ENCODE measurements at regions not wholly inside any gene's neighbourhood (a gene's known extent, or its start where the extent isn't known, plus 50 kb on each side); places are given as distances from the start of the nearest gene placed in this dataset.

- Mint-ChIP-seq H3K4me3 (no peak overlapping the region), H3K27ac (ENCODE audit: unreplicated experiment) (no peak overlapping the region), H3K9me3 (peaks cover 5% of the 10 kb centered on the region), H3K27me3 (ENCODE audit: low read depth) (peaks cover 4% of the 10 kb centered on the region), H3K4me1 (peaks cover 20% of the 10 kb centered on the region), H3K36me3 (ENCODE audit: low read depth) (no peaks in the 10 kb centered on the region)
- TF ChIP-seq CTCF (conservative IDR thresholded peaks at IDR 0.05) = no peak
- no peak for DNase-seq (ENCODE audit: low read depth, low spot score)
These were observed 110.3 kb downstream of the KCNF1 start for GRCh38 chr2:11022064-11022463.

GRCh38 chr2:11022591-11023273 lies 111.0 kb downstream of the KCNF1 start:
- Mint-ChIP-seq H3K4me1 (peaks cover 20% of the 10 kb centered on the region), H3K9me3 (peaks cover 5% of the 10 kb centered on the region), H3K36me3 (ENCODE audit: low read depth) (no peaks in the 10 kb centered on the region), H3K27me3 (ENCODE audit: low read depth) (peaks cover 4% of the 10 kb centered on the region), H3K27ac (ENCODE audit: unreplicated experiment) (no peak overlapping the region), H3K4me3 (no peak overlapping the region)
- TF ChIP-seq CTCF (conservative IDR thresholded peaks at IDR 0.05) = no peak
- no peak for DNase-seq (ENCODE audit: low read depth, low spot score)

GRCh38 chr2:11023326-11024258 lies 111.9 kb downstream of the KCNF1 start:
- no peak for DNase-seq (ENCODE audit: low read depth, low spot score)
- H3K27me3 Mint-ChIP-seq (ENCODE audit: low read depth) = peaks cover 2% of the 10 kb centered on the region
- H3K4me1 Mint-ChIP-seq = peaks cover 20% of the 10 kb centered on the region
- peaks cover 5% of the 10 kb centered on the region for H3K9me3 Mint-ChIP-seq
- no peak overlapping the region for H3K4me3 Mint-ChIP-seq
- no peak for TF ChIP-seq CTCF (conservative IDR thresholded peaks at IDR 0.05)
- no peak overlapping the region for H3K27ac Mint-ChIP-seq (ENCODE audit: unreplicated experiment)
- no peaks in the 10 kb centered on the region for H3K36me3 Mint-ChIP-seq (ENCODE audit: low read depth)

GRCh38 chr2:11024259-11024645 lies 112.5 kb downstream of the KCNF1 start:
- Mint-ChIP-seq H3K4me3 (no peak overlapping the region), H3K9me3 (peaks cover 5% of the 10 kb centered on the region), H3K27ac (ENCODE audit: unreplicated experiment) (no peak overlapping the region), H3K27me3 (ENCODE audit: low read depth) (no peaks in the 10 kb centered on the region), H3K4me1 (peaks cover 20% of the 10 kb centered on the region), H3K36me3 (ENCODE audit: low read depth) (no peaks in the 10 kb centered on the region)
- no peak for DNase-seq (ENCODE audit: low read depth, low spot score)
- no peak for TF ChIP-seq CTCF (conservative IDR thresholded peaks at IDR 0.05)

- DNase-seq (ENCODE audit: low read depth, low spot score) = no peak
- Mint-ChIP-seq H3K4me1 (peaks cover 20% of the 10 kb centered on the region), H3K4me3 (no peak overlapping the region), H3K9me3 (peaks cover 5% of the 10 kb centered on the region), H3K27ac (ENCODE audit: unreplicated experiment) (no peak overlapping the region), H3K36me3 (ENCODE audit: low read depth) (no peaks in the 10 kb centered on the region), H3K27me3 (ENCODE audit: low read depth) (no peaks in the 10 kb centered on the region)
- no peak for TF ChIP-seq CTCF (conservative IDR thresholded peaks at IDR 0.05)
These were observed 113.0 kb downstream of the KCNF1 start for GRCh38 chr2:11024687-11025086.
